ENCODE measurements at regions not wholly inside any gene's neighbourhood (a gene's known extent, or its start where the extent isn't known, plus 50 kb on each side); places are given as distances from the start of the nearest gene placed in this dataset.
"Not testable (repeated sequence)": the region's sequence is repeated elsewhere in the genome, so short reads cannot be mapped to it uniquely, and the experiment has no call there.

- TF ChIP-seq CTCF, POLR2A (IDR thresholded peaks at IDR 0.05): not testable (repeated sequence)
Observed at GRCh38 chr7:150000780-150001599, 127.2 kb downstream of the ATP6V0E2 start.
